OCI-LY1 (cell line): ENCODE measurements at regions not wholly inside any gene's neighbourhood (a gene's known extent, or its start where the extent isn't known, plus 50 kb on each side); places are given as distances from the start of the nearest gene placed in this dataset.

Source experiments
- H2AFZ ChIP-seq: fragments of 200-600 bp; sonication (generic), shearing (Covaris generic); 2 replicates; pipeline ENCODE4 v1.6.0; 2014; ENCODE audit warnings: antibody characterized with exemption, mild to moderate bottlenecking, low read length
- H3F3A ChIP-seq: fragments of 200-600 bp; sonication (generic), shearing (Covaris generic); 2 replicates; pipeline ENCODE4 v1.6.0; 2014; ENCODE audit warnings: mild to moderate bottlenecking, antibody characterized with exemption, low read length, moderate library complexity; ENCODE audit not compliant: insufficient read depth
- H3K27ac ChIP-seq: fragments of 200-600 bp; sonication (generic); 2 replicates; pipeline ENCODE4 v1.5.1; 2014; ENCODE audit warnings: low read length, mixed run types, mild to moderate bottlenecking, low read depth; ENCODE audit not compliant: poor library complexity, severe bottlenecking
- H3K27me3 ChIP-seq: fragments of 200-600 bp; sonication (generic); 2 replicates; pipeline ENCODE4 v1.6.0; 2014; ENCODE audit warnings: antibody characterized with exemption, mild to moderate bottlenecking, low read length, moderate library complexity; ENCODE audit not compliant: insufficient read depth
- H3K36me3 ChIP-seq: fragments of 200-600 bp; sonication (generic); 2 replicates; pipeline ENCODE4 v1.6.1; 2014; ENCODE audit warnings: mild to moderate bottlenecking, antibody characterized with exemption, low read length, moderate library complexity, mixed read lengths; ENCODE audit not compliant: insufficient read depth
- H3K4me1 ChIP-seq: fragments of 200-600 bp; sonication (generic); 2 replicates; pipeline ENCODE4 v1.5.1; 2014; ENCODE audit warnings: mild to moderate bottlenecking, low read length, moderate library complexity; ENCODE audit not compliant: insufficient read depth, severe bottlenecking
- H3K4me2 ChIP-seq: fragments of 200-600 bp; sonication (generic), shearing (Covaris generic); 2 replicates; pipeline ENCODE4 v1.6.1; 2014; ENCODE audit warnings: low read length
- H3K4me3 ChIP-seq: fragments of 200-600 bp; sonication (generic); 2 replicates; pipeline ENCODE4 v1.5.1; 2014; ENCODE audit warnings: low read length, low read depth, mild to moderate bottlenecking, mixed read lengths; ENCODE audit not compliant: poor library complexity, severe bottlenecking
- H3K79me2 ChIP-seq: fragments of 200-600 bp; shearing (Covaris generic); 2 replicates; pipeline ENCODE4 v1.6.1; 2016; ENCODE audit warnings: mixed run types, low read length, mixed read lengths; ENCODE audit not compliant: insufficient read depth
- H3K9ac ChIP-seq: fragments of 200-600 bp; sonication (generic), shearing (Covaris generic); 2 replicates; pipeline ENCODE4 v1.6.1; 2014; ENCODE audit warnings: mild to moderate bottlenecking, low read length, mixed read lengths
- H3K9me2 ChIP-seq: fragments of 200-600 bp; sonication (generic), shearing (Covaris generic); 2 replicates; pipeline ENCODE4 v1.6.1; 2014; ENCODE audit warnings: low read depth, mild to moderate bottlenecking, low read length, mixed read lengths
- H3K9me3 ChIP-seq: fragments of 200-600 bp; shearing (Covaris generic); 2 replicates; pipeline ENCODE4 v1.6.1; 2014; ENCODE audit warnings: low read length, mixed read lengths
- H4K20me1 ChIP-seq: fragments of 200-600 bp; sonication (generic), shearing (Covaris generic); 2 replicates; pipeline ENCODE4 v1.6.0; 2016; ENCODE audit warnings: mild to moderate bottlenecking, low read length; ENCODE audit not compliant: insufficient read depth
- CTCF ChIP-seq: fragments of 200-600 bp; sonication (generic), shearing (Covaris generic); IDR thresholded peaks from 2 replicates; pipeline ENCODE4 v1.5.1; 2017; ENCODE audit warnings: mild to moderate bottlenecking, antibody characterized with exemption, low read length, moderate library complexity, mixed read lengths
- EZH2 ChIP-seq: fragments of 200-600 bp; sonication (generic), shearing (Covaris generic); IDR thresholded peaks from 2 replicates; pipeline ENCODE4 v1.8.0; 2017; ENCODE audit warnings: borderline replicate concordance, mixed run types, mild to moderate bottlenecking, antibody characterized with exemption, low read length, moderate library complexity, mixed read lengths

GRCh38 chr20:17825252-17825959 lies 125.6 kb downstream of the BANF2 start:
- peaks cover 7% of the 10 kb centered on the region; the same call in 1 of the 2 replicates for H3K27me3 ChIP-seq
- H3K4me1 ChIP-seq = no peaks in the 10 kb centered on the region
- no peak overlapping the region for H2AFZ ChIP-seq
- H3K9me3 ChIP-seq = no peaks in the 10 kb centered on the region
- no peak overlapping the region for H3K27ac ChIP-seq
- H3K9me2 ChIP-seq = no peaks in the 10 kb centered on the region
- no peak overlapping the region for H3K9ac ChIP-seq
- H4K20me1 ChIP-seq = no peaks in the 10 kb centered on the region
- no peaks in the 10 kb centered on the region for H3K79me2 ChIP-seq
- H3K36me3 ChIP-seq = no peaks in the 10 kb centered on the region
- no peak overlapping the region for H3K4me3 ChIP-seq
- no peak for TF ChIP-seq EZH2
- TF ChIP-seq CTCF = no peak
- no peaks in the 10 kb centered on the region for H3F3A ChIP-seq
- H3K4me2 ChIP-seq = no peak overlapping the region

- Histone ChIP-seq H4K20me1 (no peaks in the 10 kb centered on the region), H3K79me2 (no peaks in the 10 kb centered on the region), H3K9me3 (no peaks in the 10 kb centered on the region), H3K36me3 (no peaks in the 10 kb centered on the region), H3K27ac (no peak overlapping the region), H3K4me3 (no peak overlapping the region), H2AFZ (no peak overlapping the region), H3K4me1 (no peaks in the 10 kb centered on the region), H3K27me3 (peaks cover 4% of the 10 kb centered on the region; the same call in 1 of the 2 replicates), H3K9me2 (no peaks in the 10 kb centered on the region), H3F3A (no peaks in the 10 kb centered on the region), H3K4me2 (no peak overlapping the region), H3K9ac (no peak overlapping the region)
- TF ChIP-seq CTCF = no peak
- no peak for TF ChIP-seq EZH2
Observed at GRCh38 chr20:17824676-17825251, 125.0 kb downstream of the BANF2 start.

- Histone ChIP-seq H3K9me2 (no peaks in the 10 kb centered on the region), H3K9me3 (no peaks in the 10 kb centered on the region), H3K9ac (no peak overlapping the region), H3F3A (no peaks in the 10 kb centered on the region), H3K27me3 (no peaks in the 10 kb centered on the region; the same call in 1 of the 2 replicates), H3K4me1 (no peaks in the 10 kb centered on the region), H3K27ac (no peak overlapping the region), H3K36me3 (no peaks in the 10 kb centered on the region), H3K4me2 (no peak overlapping the region), H4K20me1 (no peaks in the 10 kb centered on the region), H2AFZ (no peak overlapping the region), H3K79me2 (no peaks in the 10 kb centered on the region), H3K4me3 (no peak overlapping the region)
- TF ChIP-seq EZH2 (no peak), CTCF (no peak)
Observed at GRCh38 chr20:17823409-17824144, 123.8 kb downstream of the BANF2 start.
